22Rv1 (cell line): ENCODE measurements at regions not wholly inside any gene's neighbourhood (a gene's known extent, or its start where the extent isn't known, plus 50 kb on each side); places are given as distances from the start of the nearest gene placed in this dataset.
"Not testable (repeated sequence)": the region's sequence is repeated elsewhere in the genome, so short reads cannot be mapped to it uniquely, and the experiment has no call there.

Experiments used
- ZFX ChIP-seq: fragments of 450-650 bp; IDR thresholded peaks from 2 replicates; pipeline ENCODE4 v1.6.1; 2017; ENCODE audit warnings: antibody characterized with exemption, borderline replicate concordance
- TF ChIP-seq, protein P1 (sequence below): fragments of 450-650 bp; IDR thresholded peaks from 2 replicates; pipeline ENCODE4 v1.5.1; 2017; ENCODE audit warnings: mild to moderate bottlenecking

- TF ChIP-seq, protein P1, sequence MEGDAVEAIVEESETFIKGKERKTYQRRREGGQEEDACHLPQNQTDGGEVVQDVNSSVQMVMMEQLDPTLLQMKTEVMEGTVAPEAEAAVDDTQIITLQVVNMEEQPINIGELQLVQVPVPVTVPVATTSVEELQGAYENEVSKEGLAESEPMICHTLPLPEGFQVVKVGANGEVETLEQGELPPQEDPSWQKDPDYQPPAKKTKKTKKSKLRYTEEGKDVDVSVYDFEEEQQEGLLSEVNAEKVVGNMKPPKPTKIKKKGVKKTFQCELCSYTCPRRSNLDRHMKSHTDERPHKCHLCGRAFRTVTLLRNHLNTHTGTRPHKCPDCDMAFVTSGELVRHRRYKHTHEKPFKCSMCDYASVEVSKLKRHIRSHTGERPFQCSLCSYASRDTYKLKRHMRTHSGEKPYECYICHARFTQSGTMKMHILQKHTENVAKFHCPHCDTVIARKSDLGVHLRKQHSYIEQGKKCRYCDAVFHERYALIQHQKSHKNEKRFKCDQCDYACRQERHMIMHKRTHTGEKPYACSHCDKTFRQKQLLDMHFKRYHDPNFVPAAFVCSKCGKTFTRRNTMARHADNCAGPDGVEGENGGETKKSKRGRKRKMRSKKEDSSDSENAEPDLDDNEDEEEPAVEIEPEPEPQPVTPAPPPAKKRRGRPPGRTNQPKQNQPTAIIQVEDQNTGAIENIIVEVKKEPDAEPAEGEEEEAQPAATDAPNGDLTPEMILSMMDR, result not testable (repeated sequence)
- TF ChIP-seq ZFX, result not testable (repeated sequence)
Measured at GRCh38 chr12:10453-10852, 56.1 kb upstream of the IQSEC3 start.
